Smooth muscle cell (in vitro differentiated cells): ENCODE measurements at regions not wholly inside any gene's neighbourhood (a gene's known extent, or its start where the extent isn't known, plus 50 kb on each side); places are given as distances from the start of the nearest gene placed in this dataset.

Experiments
- DNase-seq: peaks from one replicate; lab custom pipeline; 2025; ENCODE audit not compliant: unreplicated experiment; lab: John Stamatoyannopoulos, UW
- H2AFZ ChIP-seq: fragments of 200-600 bp; sonication (generic); 2 replicates; pipeline ENCODE4 v1.6.0; 2016; ENCODE audit warnings: antibody characterized with exemption, low read depth, mild to moderate bottlenecking
- H3F3A ChIP-seq: fragments of 200-600 bp; sonication (generic); 2 replicates; pipeline ENCODE4 v1.6.0; 2017; ENCODE audit warnings: antibody characterized with exemption, low read depth
- H3K27ac ChIP-seq: fragments of 200-600 bp; sonication (generic); 2 replicates; pipeline ENCODE4 v1.5.1; 2016; ENCODE audit warnings: low read depth, mild to moderate bottlenecking
- H3K27me3 ChIP-seq: fragments of 200-600 bp; sonication (generic); 2 replicates; pipeline ENCODE4 v1.6.1; 2016; ENCODE audit warnings: low read depth, mild to moderate bottlenecking
- H3K36me3 ChIP-seq: fragments of 200-600 bp; sonication (generic); 2 replicates; pipeline ENCODE4 v1.5.1; 2016; ENCODE audit warnings: low read depth
- H3K4me1 ChIP-seq: fragments of 200-600 bp; sonication (generic); 2 replicates; pipeline ENCODE4 v1.5.1; 2016; ENCODE audit warnings: low read depth
- H3K4me2 ChIP-seq: fragments of 200-600 bp; sonication (generic); 2 replicates; pipeline ENCODE4 v1.6.0; 2016; ENCODE audit warnings: mild to moderate bottlenecking
- H3K4me3 ChIP-seq: fragments of 200-600 bp; sonication (generic); 2 replicates; pipeline ENCODE4 v1.5.1; 2016; ENCODE audit warnings: mild to moderate bottlenecking
- H3K79me2 ChIP-seq: fragments of 200-600 bp; sonication (generic); 2 replicates; pipeline ENCODE4 v1.6.0; 2016; ENCODE audit warnings: low read depth, mild to moderate bottlenecking
- H3K9ac ChIP-seq: fragments of 200-600 bp; sonication (generic); 2 replicates; pipeline ENCODE4 v1.6.0; 2016; ENCODE audit warnings: low read depth
- H3K9me3 ChIP-seq: fragments of 200-600 bp; sonication (generic); replicated peaks from 2 replicates; pipeline ENCODE4 v1.5.1; 2016; ENCODE audit warnings: low read depth
- H4K20me1 ChIP-seq: fragments of 200-600 bp; sonication (generic); 2 replicates; pipeline ENCODE4 v1.6.0; 2016; ENCODE audit warnings: low read depth
- CTCF ChIP-seq: fragments of 200-600 bp; sonication (generic); IDR thresholded peaks from 2 replicates; pipeline ENCODE4 v1.5.1; 2017; ENCODE audit warnings: borderline replicate concordance, mild to moderate bottlenecking, antibody characterized with exemption; ENCODE audit not compliant: insufficient read depth, poor library complexity, severe bottlenecking
- WGBS: methylation state at CpG from one replicate; pipeline ENCODE4 v1.1.7; 2016; ENCODE audit warnings: low lambda C conversion rate; 5-methylcytosine and 5-hydroxymethylcytosine counted together

GRCh38 chr2:49480520-49480919 lies 326.2 kb upstream of the FSHR start:
- Histone ChIP-seq H3K4me2 (no peak overlapping the region), H3K27me3 (no peaks in the 10 kb centered on the region), H3F3A (no peaks in the 10 kb centered on the region), H3K36me3 (no peaks in the 10 kb centered on the region), H3K27ac (no peak overlapping the region), H2AFZ (no peak overlapping the region), H3K9ac (no peak overlapping the region), H4K20me1 (no peaks in the 10 kb centered on the region), H3K4me3 (no peak overlapping the region), H3K79me2 (no peaks in the 10 kb centered on the region), H3K4me1 (no peaks in the 10 kb centered on the region), H3K9me3 (no peaks in the 10 kb centered on the region)
- DNase-seq: no peak
- no peak for TF ChIP-seq CTCF
- 87% methylated on average over 1 of the region's 1 CpG for WGBS

GRCh38 chr2:49465157-49465831 lies 311.0 kb upstream of the FSHR start:
- Histone ChIP-seq H3K4me1 (no peaks in the 10 kb centered on the region), H3K79me2 (no peaks in the 10 kb centered on the region), H3K27me3 (no peaks in the 10 kb centered on the region), H2AFZ (no peak overlapping the region), H3K9me3 (no peaks in the 10 kb centered on the region), H3K4me2 (no peak overlapping the region), H3K9ac (no peak overlapping the region), H3K4me3 (no peak overlapping the region), H3K27ac (no peak overlapping the region), H4K20me1 (no peaks in the 10 kb centered on the region), H3F3A (no peaks in the 10 kb centered on the region), H3K36me3 (no peaks in the 10 kb centered on the region)
- TF ChIP-seq CTCF: no peak
- 89% methylated on average over 1 of the region's 1 CpG for WGBS
- DNase-seq: no peak

GRCh38 chr2:49459314-49459993 lies 305.1 kb upstream of the FSHR start:
- Histone ChIP-seq H2AFZ (no peak overlapping the region), H3K79me2 (no peaks in the 10 kb centered on the region), H3K4me1 (no peaks in the 10 kb centered on the region), H3K9me3 (no peaks in the 10 kb centered on the region), H4K20me1 (no peaks in the 10 kb centered on the region), H3K36me3 (no peaks in the 10 kb centered on the region), H3K4me3 (no peak overlapping the region), H3K27me3 (peaks cover 5% of the 10 kb centered on the region), H3K27ac (no peak overlapping the region), H3K4me2 (no peak overlapping the region), H3K9ac (no peak overlapping the region), H3F3A (no peaks in the 10 kb centered on the region)
- DNase-seq: no peak
- no peak for TF ChIP-seq CTCF
- 90% methylated on average over 3 of the region's 3 CpGs for WGBS

- H3K9ac ChIP-seq: no peak overlapping the region
- H2AFZ ChIP-seq: no peak overlapping the region
- H3F3A ChIP-seq: no peaks in the 10 kb centered on the region
- WGBS: 80% methylated on average over 3 of the region's 3 CpGs
- peaks cover 3% of the 10 kb centered on the region for H3K4me1 ChIP-seq
- H3K4me3 ChIP-seq: no peak overlapping the region
- no peaks in the 10 kb centered on the region for H3K36me3 ChIP-seq
- no peak for DNase-seq
- H3K27me3 ChIP-seq: no peaks in the 10 kb centered on the region
- no peaks in the 10 kb centered on the region for H3K79me2 ChIP-seq
- H3K9me3 ChIP-seq: no peaks in the 10 kb centered on the region
- no peak for TF ChIP-seq CTCF
- H4K20me1 ChIP-seq: no peaks in the 10 kb centered on the region
- no peak overlapping the region for H3K4me2 ChIP-seq
- H3K27ac ChIP-seq: no peak overlapping the region
Measured at GRCh38 chr2:49444005-49444404, 289.7 kb upstream of the FSHR start.
